Central memory CD8-positive, alpha-beta T cell (primary cell): ENCODE measurements at regions not wholly inside any gene's neighbourhood (a gene's known extent, or its start where the extent isn't known, plus 50 kb on each side); places are given as distances from the start of the nearest gene placed in this dataset.

Experiments used
- ATAC-seq: fragments of 150-1000 bp; cut with Tn5 transposase; replicated peaks from 2 replicates; pipeline ENCODE4 v1.10.0; 2022; ENCODE audit warnings: mild to moderate bottlenecking, moderate FRiP score, moderate number of reproducible peaks; ENCODE audit not compliant: poor library complexity, severe bottlenecking; ENCODE audit errors: extremely low read depth
- DNase-seq, 2 donors: peaks; one replicate each; pipeline ENCODE4 v3.0.0; 2021; ENCODE audit warnings: low spot score in 2 of 2
- H3K27ac Mint-ChIP-seq: one replicate; pipeline ENCODE4 v1.8.0; 2022; ENCODE audit warnings: low read depth, mild to moderate bottlenecking, moderate library complexity, mixed read lengths
- H3K27me3 Mint-ChIP-seq: one replicate; pipeline ENCODE4 v1.8.0; 2022; ENCODE audit warnings: mixed read lengths
- H3K36me3 Mint-ChIP-seq: one replicate; pipeline ENCODE4 v1.8.0; 2022; ENCODE audit warnings: mild to moderate bottlenecking, moderate library complexity, mixed read lengths; ENCODE audit not compliant: insufficient read depth
- H3K4me1 Mint-ChIP-seq: one replicate; pipeline ENCODE4 v1.8.0; 2022; ENCODE audit warnings: mixed read lengths
- H3K4me3 Mint-ChIP-seq: one replicate; pipeline ENCODE4 v1.8.0; 2022; ENCODE audit warnings: mild to moderate bottlenecking, moderate library complexity, mixed read lengths
- H3K9me3 Mint-ChIP-seq: one replicate; pipeline ENCODE4 v1.8.0; 2022; ENCODE audit warnings: mixed read lengths

DNA sequence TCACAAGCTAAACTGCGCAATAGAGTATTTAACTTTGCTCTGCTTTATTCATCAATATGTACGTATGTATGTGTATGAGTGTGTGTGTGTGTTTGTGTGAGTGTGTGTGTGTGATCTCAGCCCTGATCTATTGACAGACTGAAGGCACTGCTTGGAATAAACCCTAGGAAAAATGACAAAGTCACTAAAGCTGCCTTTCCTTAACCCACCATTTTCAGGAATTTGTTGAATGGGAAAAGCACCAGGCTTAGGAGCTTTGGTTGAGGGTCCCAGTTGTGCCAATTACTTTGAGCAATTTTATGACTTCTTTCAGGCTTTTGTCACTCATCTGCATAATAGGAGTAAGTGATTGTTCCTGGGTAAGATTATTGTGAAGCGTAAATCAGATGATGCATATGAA is 108.6 kb upstream of the TLR4 start:
- ATAC-seq (no peak), DNase-seq (no peak)
- H3K27ac Mint-ChIP-seq = no peak overlapping the region
- H3K4me1 Mint-ChIP-seq = no peaks in the 10 kb centered on the region
- peaks cover 17% of the 10 kb centered on the region for H3K9me3 Mint-ChIP-seq
- peaks cover 9% of the 10 kb centered on the region for H3K27me3 Mint-ChIP-seq
- no peaks in the 10 kb centered on the region for H3K36me3 Mint-ChIP-seq
- H3K4me3 Mint-ChIP-seq = no peak overlapping the region

DNA sequence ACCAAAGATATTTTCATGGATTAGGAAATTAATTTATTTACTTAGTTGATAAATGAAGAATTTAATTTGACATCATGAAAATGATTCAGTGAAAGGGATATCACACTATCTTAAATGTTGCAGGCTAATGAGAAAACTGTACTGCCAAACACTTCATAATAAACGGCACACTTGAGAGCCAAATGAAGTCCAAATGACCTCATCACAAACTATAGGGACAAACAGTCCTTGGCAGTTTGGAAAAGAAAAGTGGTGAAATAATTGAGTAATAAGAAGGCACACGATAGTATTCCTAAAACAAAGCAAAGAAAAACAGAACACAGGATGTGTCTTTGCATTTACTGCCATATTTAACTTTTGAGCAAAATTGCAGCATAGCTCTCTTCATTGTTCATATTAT is 116.9 kb upstream of the TLR4 start:
- H3K27ac Mint-ChIP-seq = no peak overlapping the region
- H3K9me3 Mint-ChIP-seq = no peaks in the 10 kb centered on the region
- no peak for DNase-seq
- H3K36me3 Mint-ChIP-seq = no peaks in the 10 kb centered on the region
- no peak for ATAC-seq
- H3K27me3 Mint-ChIP-seq = no peaks in the 10 kb centered on the region
- H3K4me1 Mint-ChIP-seq = no peaks in the 10 kb centered on the region
- no peak overlapping the region for H3K4me3 Mint-ChIP-seq

DNA sequence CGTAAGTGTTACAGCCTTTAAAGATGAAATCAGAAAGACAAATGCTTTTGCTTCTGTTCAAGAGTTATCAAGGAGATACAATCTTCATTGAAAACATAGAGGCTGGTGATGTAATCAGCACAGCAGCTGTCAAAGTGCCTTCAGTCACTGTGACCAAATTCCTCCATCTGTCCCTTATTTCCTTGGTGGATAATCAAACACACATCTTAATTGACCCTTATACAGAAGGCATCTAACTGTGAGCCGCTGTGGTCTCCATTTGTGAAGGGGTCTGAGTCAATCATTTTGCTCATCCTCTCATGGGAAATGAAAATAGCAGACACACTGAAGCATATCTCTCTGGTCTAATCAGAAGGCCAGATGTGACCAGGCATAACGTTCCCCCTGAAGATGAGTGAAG is 130.1 kb upstream of the TLR4 start:
- Mint-ChIP-seq H3K27ac (no peak overlapping the region), H3K9me3 (peaks cover 5% of the 10 kb centered on the region), H3K4me1 (no peaks in the 10 kb centered on the region), H3K4me3 (no peak overlapping the region), H3K36me3 (no peaks in the 10 kb centered on the region), H3K27me3 (no peaks in the 10 kb centered on the region)
- DNase-seq = no peak
- ATAC-seq = no peak

DNA sequence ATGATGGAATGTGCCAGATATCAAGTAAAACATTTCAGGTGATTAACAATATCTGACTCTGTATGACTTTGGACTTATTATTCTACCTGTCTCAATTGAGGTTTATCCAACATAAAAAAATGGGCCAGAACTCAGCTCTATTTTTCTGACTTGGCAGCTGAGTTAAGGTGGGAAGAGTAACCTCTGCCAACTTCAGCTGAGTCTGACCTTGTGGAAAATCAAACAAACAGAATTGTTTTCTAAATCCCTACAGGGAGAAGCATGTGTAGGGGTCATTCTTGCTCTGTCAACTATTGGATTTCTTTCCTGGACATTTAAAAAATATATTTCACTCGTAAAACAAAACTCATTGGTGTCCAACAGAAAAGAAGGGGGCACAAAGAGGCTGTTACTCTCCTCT is 139.4 kb upstream of the TLR4 start:
- no peak overlapping the region for H3K4me3 Mint-ChIP-seq
- DNase-seq (no peak), ATAC-seq (no peak)
- no peak overlapping the region for H3K27ac Mint-ChIP-seq
- H3K9me3 Mint-ChIP-seq = peaks cover 16% of the 10 kb centered on the region
- no peaks in the 10 kb centered on the region for H3K4me1 Mint-ChIP-seq
- no peaks in the 10 kb centered on the region for H3K36me3 Mint-ChIP-seq
- no peaks in the 10 kb centered on the region for H3K27me3 Mint-ChIP-seq

DNA sequence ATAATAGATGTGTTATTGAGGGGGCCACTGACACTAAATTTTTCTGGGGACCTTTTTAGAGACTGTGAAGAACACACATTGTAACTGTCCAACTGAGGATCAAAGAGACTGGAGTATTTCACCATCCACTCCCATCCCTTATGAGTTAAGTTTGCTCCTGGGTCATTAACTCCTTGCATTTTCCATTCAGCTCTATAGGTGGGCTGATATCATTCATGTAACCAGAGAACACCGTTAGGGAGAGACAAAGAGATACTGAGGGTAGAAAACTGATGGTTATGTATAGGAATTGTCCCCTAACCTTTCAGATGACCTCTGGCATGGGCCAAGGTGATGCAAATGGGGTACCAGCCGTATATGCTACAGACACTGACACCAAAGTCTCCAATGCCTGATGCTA is 142.4 kb upstream of the TLR4 start:
- Mint-ChIP-seq H3K27me3 (no peaks in the 10 kb centered on the region), H3K4me1 (no peaks in the 10 kb centered on the region), H3K27ac (no peak overlapping the region), H3K4me3 (no peak overlapping the region), H3K36me3 (no peaks in the 10 kb centered on the region), H3K9me3 (peaks cover 23% of the 10 kb centered on the region)
- ATAC-seq (no peak), DNase-seq (no peak)

DNA sequence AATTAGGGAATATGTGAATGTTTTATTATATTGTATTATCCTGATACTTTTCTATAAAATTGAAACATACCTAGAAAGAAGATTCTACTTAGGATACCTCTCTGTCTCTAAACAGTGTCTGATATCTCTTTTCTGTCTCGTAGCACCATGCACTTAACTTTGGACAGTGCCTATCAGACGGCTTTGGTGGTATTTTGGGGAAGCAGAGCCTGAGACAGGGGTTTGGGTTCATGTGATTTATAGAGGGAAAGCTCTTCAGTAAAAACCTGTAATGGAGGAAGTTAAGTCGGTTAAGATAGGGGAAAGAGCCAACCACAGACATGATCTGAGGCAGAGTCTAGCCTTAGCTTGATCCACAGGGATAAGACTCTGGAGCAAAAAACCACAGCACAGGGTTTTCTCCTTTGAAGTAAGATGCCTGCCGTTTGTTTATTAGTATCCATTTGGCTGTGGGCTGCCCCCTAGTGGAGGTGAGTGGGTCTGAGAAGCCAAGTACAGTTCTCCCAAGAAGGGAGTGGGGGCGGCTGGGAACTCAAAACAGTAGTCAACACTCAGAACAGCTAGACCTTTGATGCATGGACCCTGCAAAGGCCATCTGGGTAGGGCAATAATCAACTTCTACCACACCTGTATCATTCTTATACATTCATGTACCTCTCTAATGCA is 141.2 kb upstream of the ASTN2 start:
- Mint-ChIP-seq H3K36me3 (no peaks in the 10 kb centered on the region), H3K9me3 (peaks cover 6% of the 10 kb centered on the region), H3K4me3 (no peak overlapping the region), H3K4me1 (no peaks in the 10 kb centered on the region), H3K27me3 (peaks cover 6% of the 10 kb centered on the region), H3K27ac (no peak overlapping the region)
- no peak for ATAC-seq
- no peak for DNase-seq

DNA sequence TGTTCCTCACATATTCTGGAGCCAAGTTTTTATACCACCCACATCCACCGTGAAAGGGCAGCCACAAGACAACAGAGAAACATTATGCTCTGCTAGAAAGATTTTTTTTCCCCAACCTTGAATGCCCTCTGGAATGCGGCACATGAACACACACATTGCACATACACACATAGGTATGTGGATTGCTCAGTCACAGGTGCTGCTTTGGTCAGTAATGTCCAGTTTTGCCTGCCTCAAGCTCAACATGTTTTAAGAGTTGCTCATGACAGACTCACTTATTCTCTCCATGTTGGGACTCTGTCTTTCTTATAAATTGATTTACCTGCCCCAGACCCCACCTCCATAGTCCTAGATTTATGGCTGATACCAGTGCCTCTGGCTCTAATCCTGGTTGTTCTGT is 138.0 kb upstream of the ASTN2 start:
- peaks cover 6% of the 10 kb centered on the region for H3K27me3 Mint-ChIP-seq
- H3K4me1 Mint-ChIP-seq = no peaks in the 10 kb centered on the region
- H3K9me3 Mint-ChIP-seq = no peaks in the 10 kb centered on the region
- H3K4me3 Mint-ChIP-seq = no peak overlapping the region
- DNase-seq = no peak
- H3K36me3 Mint-ChIP-seq = peaks cover 2% of the 10 kb centered on the region
- no peak for ATAC-seq
- H3K27ac Mint-ChIP-seq = no peak overlapping the region

DNA sequence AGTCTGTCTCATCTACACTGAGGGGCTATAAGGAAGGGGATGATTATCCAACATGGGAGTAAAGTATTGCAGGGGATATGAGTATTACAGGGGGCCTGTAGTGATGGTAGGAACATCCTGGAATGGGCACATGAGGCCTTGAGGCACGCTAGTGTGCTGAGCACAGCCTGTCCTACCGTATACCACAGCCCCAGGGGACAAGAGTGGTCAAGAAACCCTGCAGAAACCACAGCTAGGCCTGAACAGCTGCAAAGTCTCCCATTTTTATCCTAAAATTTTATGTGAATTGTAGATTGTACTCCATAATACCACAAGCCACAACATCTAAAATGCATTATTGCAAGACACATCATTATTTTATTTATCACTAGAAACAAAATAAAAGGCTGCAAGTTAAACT is 136.3 kb upstream of the ASTN2 start:
- Mint-ChIP-seq H3K9me3 (peaks cover 4% of the 10 kb centered on the region), H3K27ac (no peak overlapping the region), H3K36me3 (peaks cover 2% of the 10 kb centered on the region), H3K4me1 (peaks cover 5% of the 10 kb centered on the region), H3K4me3 (no peak overlapping the region), H3K27me3 (peaks cover 6% of the 10 kb centered on the region)
- DNase-seq (no peak), ATAC-seq (no peak)

DNA sequence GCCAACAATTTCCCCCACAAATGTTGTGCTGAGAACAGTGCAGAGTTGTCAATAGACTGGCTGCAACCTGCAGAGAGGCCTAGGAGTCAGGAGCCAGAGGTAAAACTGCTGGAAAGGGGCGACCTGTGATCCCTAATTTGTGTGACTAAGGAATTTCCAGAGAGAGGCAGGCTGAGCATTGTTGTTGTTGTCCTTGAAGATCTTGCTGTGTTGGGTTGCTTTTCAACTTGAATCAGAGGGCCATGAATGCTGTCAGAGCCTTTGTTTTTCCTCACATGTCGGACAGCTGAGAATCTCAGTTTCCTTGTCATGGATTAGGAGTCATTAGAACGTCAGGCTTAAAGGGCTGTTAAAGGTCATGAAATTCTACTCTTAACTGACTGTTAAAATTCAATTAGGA is 134.6 kb upstream of the ASTN2 start:
- H3K27me3 Mint-ChIP-seq = peaks cover 6% of the 10 kb centered on the region
- no peak overlapping the region for H3K27ac Mint-ChIP-seq
- no peak overlapping the region for H3K4me3 Mint-ChIP-seq
- peaks cover 2% of the 10 kb centered on the region for H3K36me3 Mint-ChIP-seq
- H3K9me3 Mint-ChIP-seq = peaks cover 4% of the 10 kb centered on the region
- ATAC-seq (no peak), DNase-seq (no peak)
- H3K4me1 Mint-ChIP-seq = peaks cover 5% of the 10 kb centered on the region

DNA sequence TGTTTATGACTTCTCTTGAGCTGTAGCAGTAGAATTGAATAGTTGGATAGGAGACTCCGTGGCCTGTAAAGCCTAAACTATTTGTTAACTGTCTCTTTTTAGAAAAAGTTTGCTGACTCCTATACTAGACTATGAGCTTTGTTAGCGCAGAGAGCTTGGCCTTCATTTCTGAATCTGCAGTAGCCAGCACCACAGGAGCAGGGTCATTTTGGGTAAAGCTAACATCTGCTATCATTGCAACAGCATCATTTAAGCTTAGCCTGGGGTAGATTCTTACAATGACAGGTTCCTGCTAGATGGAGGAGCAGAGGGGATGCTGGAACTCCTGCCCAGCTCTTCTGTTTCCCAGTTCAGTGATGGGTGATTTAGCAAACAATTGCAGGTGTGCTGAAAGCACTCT is 133.7 kb upstream of the ASTN2 start:
- H3K4me1 Mint-ChIP-seq = peaks cover 5% of the 10 kb centered on the region
- no peak overlapping the region for H3K4me3 Mint-ChIP-seq
- no peak overlapping the region for H3K27ac Mint-ChIP-seq
- DNase-seq = no peak
- H3K36me3 Mint-ChIP-seq = peaks cover 2% of the 10 kb centered on the region
- no peak for ATAC-seq
- peaks cover 6% of the 10 kb centered on the region for H3K27me3 Mint-ChIP-seq
- H3K9me3 Mint-ChIP-seq = peaks cover 4% of the 10 kb centered on the region

DNA sequence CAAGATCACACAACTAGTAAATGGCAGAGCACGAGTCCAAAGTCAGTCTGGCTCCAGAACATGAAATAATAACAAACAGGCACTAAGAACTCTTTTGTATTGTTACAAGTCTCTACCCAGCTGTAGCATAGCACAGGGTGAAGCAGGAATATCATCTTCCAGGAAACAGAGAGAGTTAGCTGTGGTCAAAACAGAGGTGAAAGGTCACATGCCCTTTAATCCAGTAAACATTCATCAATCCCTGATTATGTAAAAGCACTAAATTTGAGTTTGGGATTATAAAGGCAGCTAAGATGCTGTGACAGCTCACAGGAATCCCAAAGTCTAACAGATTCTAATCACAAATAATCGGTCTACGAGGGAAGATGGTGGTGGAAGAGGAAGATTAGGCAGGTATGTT is 133.0 kb upstream of the ASTN2 start:
- ATAC-seq (no peak), DNase-seq (no peak)
- Mint-ChIP-seq H3K4me3 (no peak overlapping the region), H3K4me1 (peaks cover 5% of the 10 kb centered on the region), H3K27ac (no peak overlapping the region), H3K36me3 (peaks cover 2% of the 10 kb centered on the region), H3K9me3 (peaks cover 4% of the 10 kb centered on the region), H3K27me3 (peaks cover 6% of the 10 kb centered on the region)

DNA sequence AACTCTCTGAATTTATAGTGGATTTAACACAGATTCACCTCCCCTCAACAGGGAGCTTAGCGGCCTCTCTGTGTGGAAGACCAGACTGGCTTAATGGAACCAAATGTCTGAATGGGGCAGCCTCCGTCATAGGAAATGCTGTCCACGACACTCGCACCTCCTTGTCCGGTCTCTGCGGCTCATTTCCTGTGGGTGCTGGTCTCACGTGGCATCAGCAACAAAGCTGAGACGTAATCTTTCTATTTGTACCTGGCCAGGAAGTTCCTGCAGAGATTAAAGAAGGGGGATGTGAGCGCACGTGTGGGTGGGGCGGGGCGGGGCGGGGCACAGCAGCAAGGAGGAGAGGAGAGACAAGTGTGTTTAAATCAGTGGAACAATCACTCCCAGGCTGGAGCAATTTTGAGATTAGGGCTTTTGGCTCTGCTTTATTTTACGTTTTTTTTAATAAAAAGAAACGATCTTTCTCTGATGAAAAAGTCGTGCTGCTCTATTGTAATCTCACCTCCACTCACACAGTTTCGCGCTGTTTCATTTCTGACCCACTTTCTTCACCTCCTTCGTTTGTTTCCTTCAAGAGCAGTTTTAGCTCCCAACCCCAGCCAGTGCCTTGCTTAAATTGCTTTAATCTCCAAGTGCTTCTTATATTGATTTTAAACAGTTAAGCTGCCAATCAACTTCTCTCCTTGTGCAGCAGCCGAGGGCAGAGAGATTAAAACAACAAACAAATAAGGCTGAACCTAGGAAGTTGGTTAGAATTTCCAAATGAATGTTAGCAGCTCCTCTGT is 132.2 kb upstream of the ASTN2 start:
- peak overlapping the region; percentile 17 for H3K27ac Mint-ChIP-seq
- DNase-seq = no peak
- H3K9me3 Mint-ChIP-seq = peaks cover 4% of the 10 kb centered on the region
- ATAC-seq = peak; percentile 52
- H3K4me1 Mint-ChIP-seq = peaks cover 5% of the 10 kb centered on the region
- peak overlapping the region; percentile 16 for H3K4me3 Mint-ChIP-seq
- H3K27me3 Mint-ChIP-seq = peaks cover 6% of the 10 kb centered on the region
- H3K36me3 Mint-ChIP-seq = peaks cover 2% of the 10 kb centered on the region

DNA sequence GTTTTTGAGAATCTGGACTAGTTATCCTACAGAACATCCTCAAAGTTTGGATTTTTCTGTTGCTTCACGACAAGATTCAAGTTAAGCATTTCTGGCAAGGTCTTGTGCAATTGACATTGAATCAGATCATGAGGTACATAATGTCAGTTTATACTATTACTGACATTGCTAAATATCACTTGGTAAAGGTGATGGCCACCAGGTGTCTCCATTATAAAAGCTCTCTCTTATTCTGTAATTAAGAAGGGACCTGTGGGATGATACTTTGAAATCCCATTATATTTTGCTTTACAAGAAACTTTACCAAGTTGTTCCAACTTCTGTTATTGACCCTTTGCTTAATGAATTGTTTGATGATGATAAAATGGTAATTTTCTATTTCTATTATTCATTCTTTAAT is 131.0 kb upstream of the ASTN2 start:
- Mint-ChIP-seq H3K9me3 (peaks cover 10% of the 10 kb centered on the region), H3K36me3 (peaks cover 2% of the 10 kb centered on the region), H3K4me1 (peaks cover 5% of the 10 kb centered on the region), H3K4me3 (no peak overlapping the region), H3K27me3 (no peaks in the 10 kb centered on the region), H3K27ac (no peak overlapping the region)
- no peak for ATAC-seq
- no peak for DNase-seq
